CD8-positive, alpha-beta memory T cell (primary cell): ENCODE measurements at regions not wholly inside any gene's neighbourhood (a gene's known extent, or its start where the extent isn't known, plus 50 kb on each side); places are given as distances from the start of the nearest gene placed in this dataset.

Source experiments
- CTCF ChIA-PET: fragments of 350-600 bp; sonication (Branson Sonifier 250); formaldehyde crosslinking; loops from one replicate; lab custom pipeline; 2021; ENCODE audit warnings: antibody characterized with exemption; lab: Charles Lee
- POLR2A ChIA-PET: fragments of 350-600 bp; sonication (Branson Sonifier 250); formaldehyde crosslinking; loops from one replicate; lab custom pipeline; 2021; ENCODE audit warnings: antibody characterized with exemption; lab: Charles Lee
- DNase-seq, 5 donors: peaks; one replicate each; pipeline versions ENCODE4 v3.0.0 to v3.0.0-alpha.2; 2020 to 2022; ENCODE audit warnings: mixed read lengths in 1 of 5
- H3K27ac ChIP-seq: one replicate; pipeline ENCODE4 v1.7.0; 2013; ENCODE audit warnings: low read depth, mild to moderate bottlenecking, low read length, moderate library complexity
- H3K27me3 ChIP-seq: 2 replicates; pipeline ENCODE4 v1.7.0; 2013; ENCODE audit warnings: low read length, mild to moderate bottlenecking; ENCODE audit not compliant: insufficient read depth, poor library complexity, severe bottlenecking
- H3K36me3 ChIP-seq: 2 replicates; pipeline ENCODE4 v1.7.0; 2013; ENCODE audit warnings: mild to moderate bottlenecking, low read length, moderate library complexity; ENCODE audit not compliant: insufficient read depth
- H3K4me1 ChIP-seq: 2 replicates; pipeline ENCODE4 v1.7.0; 2013; ENCODE audit warnings: mild to moderate bottlenecking, low read length, moderate library complexity; ENCODE audit not compliant: insufficient read depth
- H3K4me3 ChIP-seq: 2 replicates; pipeline ENCODE4 v1.7.0; 2013; ENCODE audit warnings: mild to moderate bottlenecking, low read length
- H3K9me3 ChIP-seq: 2 replicates; pipeline ENCODE4 v1.7.0; 2013; ENCODE audit warnings: mild to moderate bottlenecking, low read length
- H3K27ac Mint-ChIP-seq, 8 donors: one replicate each; pipeline ENCODE4 v1.8.0; 2020 to 2021; ENCODE audit warnings: mixed read lengths in 8 of 8, mild to moderate bottlenecking in 6 of 8, inconsistent platforms in 3 of 8, moderate library complexity in 3 of 8
- H3K27me3 Mint-ChIP-seq, 2 donors: one replicate each; pipeline ENCODE4 v1.8.0; 2020 to 2021; ENCODE audit warnings: mixed read lengths in 2 of 2, mild to moderate bottlenecking in 1 of 2, moderate library complexity in 1 of 2
- H3K36me3 Mint-ChIP-seq, 3 donors: one replicate each; pipeline ENCODE4 v1.8.0; 2020 to 2021; ENCODE audit warnings: mixed read lengths in 3 of 3, inconsistent platforms in 1 of 3, mild to moderate bottlenecking in 1 of 3
- H3K4me1 Mint-ChIP-seq, 3 donors: one replicate each; pipeline ENCODE4 v1.8.0; 2020 to 2021; ENCODE audit warnings: mixed read lengths in 3 of 3, inconsistent platforms in 1 of 3, mild to moderate bottlenecking in 1 of 3
- H3K4me3 Mint-ChIP-seq, 7 donors: one replicate each; pipeline ENCODE4 v1.8.0; 2020 to 2021; ENCODE audit warnings: mixed read lengths in 7 of 7, mild to moderate bottlenecking in 6 of 7, moderate library complexity in 4 of 7, inconsistent platforms in 2 of 7
- H3K9me3 Mint-ChIP-seq, 5 donors: one replicate each; pipeline ENCODE4 v1.8.0; 2020 to 2022; ENCODE audit warnings: mixed read lengths in 5 of 5, mild to moderate bottlenecking in 3 of 5, moderate library complexity in 2 of 5, inconsistent platforms in 1 of 5

DNA sequence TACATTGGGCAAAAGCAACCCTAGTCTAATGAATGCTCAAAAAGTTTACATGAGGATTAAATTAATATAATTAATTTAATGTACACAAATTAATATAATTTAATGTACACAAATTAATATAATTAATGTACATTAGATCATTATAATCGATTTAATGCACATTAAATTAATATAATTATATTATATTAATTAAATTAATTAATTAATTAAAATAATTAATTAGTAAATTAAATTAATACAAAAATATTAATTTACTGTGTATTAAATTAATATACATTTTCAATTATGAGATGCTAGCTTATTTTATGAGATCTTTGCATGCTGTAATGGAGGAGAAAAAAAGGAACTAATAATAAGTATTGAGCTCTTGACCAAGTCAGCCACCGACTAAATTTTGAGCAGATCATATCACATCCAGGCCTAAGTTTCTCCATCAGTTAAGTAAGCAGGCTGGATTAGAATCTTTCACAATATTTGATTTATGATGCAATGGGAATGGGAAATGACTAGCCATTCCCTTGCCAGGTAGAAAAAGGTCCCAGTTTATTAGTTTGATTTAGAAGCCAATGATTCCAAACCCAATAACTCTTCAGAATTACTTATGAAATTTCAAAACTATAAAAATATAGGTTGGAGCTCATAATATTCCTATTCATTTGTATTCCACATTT, 533.4 kb upstream of the GRIA1 start:
- H3K27me3 Mint-ChIP-seq = no peaks in the 10 kb centered on the region
- DNase-seq = no peak
- H3K36me3 Mint-ChIP-seq = no peaks in the 10 kb centered on the region
- Histone ChIP-seq H3K4me3 (no peak overlapping the region), H3K9me3 (no peaks in the 10 kb centered on the region), H3K27me3 (no peaks in the 10 kb centered on the region), H3K36me3 (no peaks in the 10 kb centered on the region), H3K4me1 (no peaks in the 10 kb centered on the region), H3K27ac (no peak overlapping the region)
- no peak overlapping the region for H3K4me3 Mint-ChIP-seq
- H3K4me1 Mint-ChIP-seq = no peaks in the 10 kb centered on the region
- no peak overlapping the region for H3K27ac Mint-ChIP-seq
- ChIA-PET POLR2A (no interaction called here), CTCF (no interaction called here)
- peaks cover 0 to 22% (median 2%) of the 10 kb centered on the region in 5 donors for H3K9me3 Mint-ChIP-seq

DNA sequence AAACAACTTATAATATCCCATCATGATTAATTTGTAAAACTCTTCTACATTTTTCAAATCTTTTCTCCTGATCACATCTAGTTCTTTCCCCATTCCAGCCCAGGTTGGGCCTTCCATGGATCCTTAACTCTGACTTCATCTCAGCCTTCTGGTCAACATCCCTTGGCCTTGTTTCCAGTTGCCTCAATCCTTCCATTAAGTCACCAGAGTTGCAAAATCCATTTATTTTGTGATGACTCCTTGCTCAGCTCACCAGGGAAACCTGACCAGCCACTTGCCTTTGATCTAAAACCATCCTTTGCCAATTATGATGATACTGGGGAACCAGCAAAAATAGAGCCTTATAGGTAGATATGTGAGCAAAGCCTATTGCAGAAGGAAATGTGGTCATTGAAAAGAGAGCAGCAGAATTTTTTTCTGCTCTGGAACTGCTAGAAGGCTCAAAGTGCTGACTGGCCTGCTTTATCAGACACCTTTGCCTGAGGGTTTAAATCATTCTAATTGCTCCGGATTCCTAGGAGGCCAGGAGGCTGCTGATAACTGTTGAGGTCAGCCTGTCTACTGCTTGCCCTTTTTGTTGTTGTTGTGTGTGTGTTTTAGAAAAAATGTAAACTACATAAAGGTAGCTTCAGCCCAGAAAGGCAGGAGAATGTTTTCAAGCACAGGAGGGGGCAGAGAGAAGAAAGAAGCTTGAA, 512.2 kb upstream of the GRIA1 start:
- no peaks in the 10 kb centered on the region for H3K9me3 ChIP-seq
- H3K27me3 ChIP-seq = no peaks in the 10 kb centered on the region
- H3K4me3 ChIP-seq = no peak overlapping the region
- H3K27ac ChIP-seq = no peak overlapping the region
- DNase-seq = no peak
- Mint-ChIP-seq H3K4me3 (no peak overlapping the region), H3K9me3 (peaks cover 2 to 33% (median 9%) of the 10 kb centered on the region in 5 donors), H3K27me3 (no peaks in the 10 kb centered on the region), H3K27ac (no peak overlapping the region), H3K4me1 (no peaks in the 10 kb centered on the region), H3K36me3 (no peaks in the 10 kb centered on the region)
- POLR2A ChIA-PET = no interaction called here
- H3K36me3 ChIP-seq = no peaks in the 10 kb centered on the region
- no peaks in the 10 kb centered on the region for H3K4me1 ChIP-seq
- CTCF ChIA-PET = no interaction called here

DNA sequence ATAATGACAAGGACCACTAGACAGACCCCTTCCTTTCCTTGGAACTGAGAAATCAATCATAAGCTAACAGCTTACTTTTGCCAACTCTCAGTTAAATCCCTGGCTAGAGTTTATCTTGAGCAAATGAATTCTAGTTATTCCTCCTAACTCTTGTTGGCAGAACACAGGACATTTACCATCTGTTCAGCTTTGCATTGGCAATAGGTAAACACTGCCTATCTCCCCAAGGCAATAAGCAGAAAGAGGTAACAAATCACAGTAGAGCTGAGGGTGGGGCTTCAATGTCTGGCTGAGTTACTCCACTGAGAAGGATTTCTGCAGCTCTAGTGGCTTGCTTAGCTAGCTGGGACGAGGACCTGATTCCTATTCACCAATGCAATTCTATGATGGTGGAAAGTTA, 503.3 kb upstream of the GRIA1 start:
- H3K4me1 Mint-ChIP-seq = no peaks in the 10 kb centered on the region
- POLR2A ChIA-PET = no interaction called here
- Histone ChIP-seq H3K27ac (no peak overlapping the region), H3K9me3 (no peaks in the 10 kb centered on the region), H3K4me3 (no peak overlapping the region), H3K36me3 (no peaks in the 10 kb centered on the region), H3K4me1 (no peaks in the 10 kb centered on the region), H3K27me3 (no peaks in the 10 kb centered on the region)
- DNase-seq = no peak
- H3K36me3 Mint-ChIP-seq = no peaks in the 10 kb centered on the region
- CTCF ChIA-PET = no interaction called here
- no peaks in the 10 kb centered on the region for H3K27me3 Mint-ChIP-seq
- no peak overlapping the region for H3K27ac Mint-ChIP-seq
- H3K4me3 Mint-ChIP-seq = no peak overlapping the region
- H3K9me3 Mint-ChIP-seq = peaks cover 0 to 12% (median 6%) of the 10 kb centered on the region in 5 donors

DNA sequence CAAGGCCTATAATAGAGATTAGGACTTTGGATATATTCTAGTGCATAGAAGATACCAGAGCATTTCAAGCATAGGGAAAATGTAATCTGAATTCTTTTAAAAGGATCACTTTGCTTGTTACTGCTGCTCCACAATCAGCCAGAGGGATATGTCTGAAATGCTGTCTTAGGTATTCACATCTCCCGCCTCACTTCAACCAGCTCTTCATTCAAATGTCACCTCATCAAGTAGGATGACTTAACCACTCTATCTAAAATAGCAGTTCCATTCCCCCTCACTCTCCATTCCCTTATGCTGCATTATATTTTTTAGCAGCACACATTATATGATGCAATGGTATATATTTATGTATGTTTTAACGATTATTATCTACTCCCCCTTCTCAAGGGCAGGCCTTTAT, 500.3 kb upstream of the GRIA1 start:
- H3K9me3 ChIP-seq = no peaks in the 10 kb centered on the region
- ChIA-PET POLR2A (no interaction called here), CTCF (no interaction called here)
- H3K27me3 ChIP-seq = no peaks in the 10 kb centered on the region
- no peaks in the 10 kb centered on the region for H3K4me1 ChIP-seq
- Mint-ChIP-seq H3K4me3 (no peak overlapping the region), H3K36me3 (no peaks in the 10 kb centered on the region), H3K27me3 (no peaks in the 10 kb centered on the region), H3K9me3 (peaks cover 0 to 13% (median 2%) of the 10 kb centered on the region in 5 donors), H3K4me1 (no peaks in the 10 kb centered on the region), H3K27ac (no peak overlapping the region)
- no peak overlapping the region for H3K4me3 ChIP-seq
- H3K27ac ChIP-seq = no peak overlapping the region
- no peak for DNase-seq
- H3K36me3 ChIP-seq = no peaks in the 10 kb centered on the region

DNA sequence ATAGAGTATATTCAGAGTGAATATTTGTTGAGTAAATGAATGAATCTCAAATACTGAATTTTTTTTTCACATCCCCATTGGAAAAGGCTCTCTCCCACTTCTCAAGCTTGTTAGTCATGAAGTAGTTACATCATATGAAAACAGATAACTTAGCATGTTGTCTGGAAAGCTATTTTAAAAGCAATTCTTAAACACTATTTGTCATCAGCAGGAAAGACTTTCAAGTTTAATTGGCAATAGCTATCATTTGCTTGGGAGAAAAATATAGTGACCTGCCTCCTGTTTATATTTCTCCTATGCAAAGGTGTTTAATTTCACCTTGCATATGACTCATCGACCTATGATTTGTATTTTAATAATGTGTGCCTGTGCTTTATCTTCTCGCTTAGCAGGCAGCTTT, 499.8 kb upstream of the GRIA1 start:
- Histone ChIP-seq H3K4me3 (no peak overlapping the region), H3K36me3 (no peaks in the 10 kb centered on the region), H3K27ac (no peak overlapping the region), H3K27me3 (no peaks in the 10 kb centered on the region), H3K9me3 (no peaks in the 10 kb centered on the region), H3K4me1 (no peaks in the 10 kb centered on the region)
- CTCF ChIA-PET = no interaction called here
- Mint-ChIP-seq H3K4me1 (no peaks in the 10 kb centered on the region), H3K27me3 (no peaks in the 10 kb centered on the region), H3K27ac (no peak overlapping the region), H3K4me3 (no peak overlapping the region), H3K36me3 (no peaks in the 10 kb centered on the region), H3K9me3 (peaks cover 0 to 13% (median 2%) of the 10 kb centered on the region in 5 donors)
- DNase-seq = no peak
- POLR2A ChIA-PET = no interaction called here

DNA sequence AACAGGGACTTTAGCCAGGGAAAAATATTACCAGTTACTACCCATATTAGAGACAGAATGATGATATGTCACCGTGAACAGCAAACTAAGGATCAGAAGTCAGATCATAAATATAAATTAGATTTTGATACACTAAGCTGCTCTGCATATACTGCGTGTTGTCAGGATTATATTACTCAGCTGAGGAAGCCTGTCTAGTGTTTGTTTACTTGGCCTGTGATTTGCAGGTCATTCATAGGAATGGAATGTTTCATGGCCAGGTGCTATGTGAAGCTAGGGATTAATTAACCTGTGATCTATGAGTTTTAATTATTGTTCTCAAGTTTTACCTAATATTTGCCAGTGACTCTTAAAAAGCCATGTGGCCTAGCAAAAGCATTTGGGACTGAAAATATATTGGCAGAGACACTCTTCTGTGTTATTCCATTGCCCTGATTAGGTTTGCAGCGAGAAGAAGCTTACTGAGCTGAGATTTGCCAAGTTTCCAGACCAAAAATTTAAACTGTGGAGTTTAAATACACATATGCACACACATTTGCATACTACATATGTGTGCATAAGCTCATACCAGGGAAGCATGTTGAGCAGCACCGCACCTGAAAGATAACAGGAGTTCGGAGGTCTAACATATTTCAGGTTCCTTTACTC, 496.3 kb upstream of the GRIA1 start:
- no peak for DNase-seq
- no peaks in the 10 kb centered on the region for H3K4me1 Mint-ChIP-seq
- Histone ChIP-seq H3K27ac (no peak overlapping the region), H3K4me3 (no peak overlapping the region), H3K27me3 (no peaks in the 10 kb centered on the region), H3K4me1 (no peaks in the 10 kb centered on the region), H3K9me3 (no peaks in the 10 kb centered on the region), H3K36me3 (no peaks in the 10 kb centered on the region)
- H3K27me3 Mint-ChIP-seq = no peaks in the 10 kb centered on the region
- peaks cover 0 to 20% (median 2%) of the 10 kb centered on the region in 5 donors for H3K9me3 Mint-ChIP-seq
- ChIA-PET POLR2A (no interaction called here), CTCF (no interaction called here)
- no peaks in the 10 kb centered on the region for H3K36me3 Mint-ChIP-seq
- no peak overlapping the region for H3K4me3 Mint-ChIP-seq
- no peak overlapping the region for H3K27ac Mint-ChIP-seq

DNA sequence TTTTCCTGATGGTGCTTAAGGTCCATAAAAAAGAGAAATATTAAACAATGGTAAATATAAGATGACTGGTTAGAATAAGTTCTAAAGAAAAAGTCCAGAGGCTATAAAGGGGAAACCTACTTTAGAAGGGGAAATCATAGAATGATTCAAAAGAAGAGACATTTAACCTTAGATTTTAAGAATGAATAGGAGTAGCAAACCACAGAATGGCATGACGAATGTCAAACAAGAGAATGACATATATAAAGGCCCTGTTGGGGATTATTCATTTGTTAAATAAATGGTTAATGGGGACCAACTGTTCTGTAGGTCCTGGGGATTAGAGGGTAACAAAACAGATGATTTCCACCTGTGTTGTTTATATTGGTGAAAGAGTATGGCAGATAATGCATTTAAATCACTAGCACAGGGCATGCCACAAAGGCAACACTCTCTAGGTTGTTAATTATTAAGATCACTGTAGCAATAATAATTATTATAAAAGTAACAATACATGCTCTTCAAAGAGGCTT, 495.2 kb upstream of the GRIA1 start:
- H3K27ac ChIP-seq = no peak overlapping the region
- ChIA-PET POLR2A (no interaction called here), CTCF (no interaction called here)
- Mint-ChIP-seq H3K36me3 (no peaks in the 10 kb centered on the region), H3K9me3 (peaks cover 0 to 20% (median 2%) of the 10 kb centered on the region in 5 donors), H3K4me1 (no peaks in the 10 kb centered on the region), H3K4me3 (no peak overlapping the region), H3K27ac (no peak overlapping the region), H3K27me3 (no peaks in the 10 kb centered on the region)
- H3K9me3 ChIP-seq = no peaks in the 10 kb centered on the region
- no peaks in the 10 kb centered on the region for H3K4me1 ChIP-seq
- no peak overlapping the region for H3K4me3 ChIP-seq
- H3K36me3 ChIP-seq = no peaks in the 10 kb centered on the region
- no peak for DNase-seq
- H3K27me3 ChIP-seq = no peaks in the 10 kb centered on the region

DNA sequence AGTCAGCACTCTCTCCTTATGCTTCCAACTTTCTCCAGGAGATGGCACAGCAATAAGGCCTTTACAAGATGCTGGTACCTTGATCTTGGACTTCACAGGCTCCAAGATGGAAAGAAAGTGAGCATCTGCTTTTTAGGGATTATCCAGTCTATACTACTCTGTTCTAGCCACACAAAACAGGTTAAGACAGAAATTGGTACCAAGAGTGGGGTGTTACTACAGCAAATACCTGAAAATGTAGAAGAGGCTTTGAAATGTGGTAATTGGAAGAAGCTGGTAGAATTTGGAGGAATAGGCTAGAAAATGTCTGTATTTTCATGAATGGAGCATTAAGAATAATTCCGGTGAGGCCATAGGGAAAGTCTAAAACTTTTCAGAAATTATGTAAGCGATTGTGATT, 484.8 kb upstream of the GRIA1 start:
- CTCF ChIA-PET = no interaction called here
- H3K4me3 ChIP-seq = no peak overlapping the region
- H3K4me1 Mint-ChIP-seq = no peaks in the 10 kb centered on the region

More for the DNA sequence above, 484.8 kb upstream of the GRIA1 start:
- H3K4me1 ChIP-seq = no peaks in the 10 kb centered on the region
- Mint-ChIP-seq H3K36me3 (no peaks in the 10 kb centered on the region), H3K9me3 (peaks cover 8 to 29% (median 9%) of the 10 kb centered on the region in 5 donors), H3K27me3 (no peaks in the 10 kb centered on the region), H3K27ac (no peak overlapping the region), H3K4me3 (no peak overlapping the region)
- H3K27ac ChIP-seq = no peak overlapping the region
- no peak for DNase-seq
- H3K9me3 ChIP-seq = peaks cover 7% of the 10 kb centered on the region
- H3K27me3 ChIP-seq = no peaks in the 10 kb centered on the region
- POLR2A ChIA-PET = no interaction called here
- no peaks in the 10 kb centered on the region for H3K36me3 ChIP-seq
